ENCODE measurements at regions not wholly inside any gene's neighbourhood (a gene's known extent, or its start where the extent isn't known, plus 50 kb on each side); places are given as distances from the start of the nearest gene placed in this dataset.

GRCh38 chr4:64727960-64728359, 318.7 kb upstream of the TECRL start:
- TF ChIP-seq CTCF (IDR thresholded peaks at IDR 0.05) (no peak), POLR2AphosphoS5 (IDR thresholded peaks at IDR 0.05) (no peak), POLR2A (IDR thresholded peaks at IDR 0.05) (no peak)

Data from breast epithelium (tissue), 3 donors.